Fibroblast of the aortic adventitia (primary cell): ENCODE measurements at regions not wholly inside any gene's neighbourhood (a gene's known extent, or its start where the extent isn't known, plus 50 kb on each side); places are given as distances from the start of the nearest gene placed in this dataset.
"Not testable (repeated sequence)": the region's sequence is repeated elsewhere in the genome, so short reads cannot be mapped to it uniquely, and the experiment has no call there.

Experiments used
- DNase-seq: peaks from one replicate; pipeline ENCODE4 v3.0.0-alpha.2; 2010; ENCODE audit warnings: low read depth
- H3K4me3 ChIP-seq: 2 replicates; pipeline ENCODE4 v1.5.1; 2011; ENCODE audit warnings: low read depth, mild to moderate bottlenecking, control low read depth, low read length, moderate library complexity
- CTCF ChIP-seq: IDR thresholded peaks from 2 replicates; pipeline ENCODE4 v1.5.1; 2011; ENCODE audit warnings: mild to moderate bottlenecking, low read length, control low read depth, inconsistent platforms; ENCODE audit not compliant: insufficient read depth

- H3K4me3 ChIP-seq, result no peak overlapping the region
Observed at GRCh38 chr7:76129366-76129765, 72.3 kb upstream of the SRRM3 start.

GRCh38 chr7:76129836-76130235 lies 71.9 kb upstream of the SRRM3 start:
- H3K4me3 ChIP-seq, result no peak overlapping the region
- no peak for TF ChIP-seq CTCF
- no peak for DNase-seq

More at GRCh38 chr7:76129366-76129765, 72.3 kb upstream of the SRRM3 start:
- no peak for TF ChIP-seq CTCF
- peak; percentile 54 for DNase-seq

GRCh38 chr7:76130661-76131060 lies 71.0 kb upstream of the SRRM3 start:
- peak; percentile 64 for TF ChIP-seq CTCF
- not testable (repeated sequence) for H3K4me3 ChIP-seq
- DNase-seq, result peak; percentile 73

GRCh38 chr7:76131887-76132286 lies 69.8 kb upstream of the SRRM3 start:
- DNase-seq, H3K4me3 ChIP-seq: not testable (repeated sequence)

GRCh38 chr7:76133164-76133775 lies 68.4 kb upstream of the SRRM3 start:
- no peak for TF ChIP-seq CTCF
- no peak overlapping the region for H3K4me3 ChIP-seq
- DNase-seq, result no peak

- no peak for TF ChIP-seq CTCF
- DNase-seq, result no peak
- no peak overlapping the region for H3K4me3 ChIP-seq
Observed at GRCh38 chr7:76133839-76134238, 67.9 kb upstream of the SRRM3 start.

GRCh38 chr7:76135263-76135662 lies 66.4 kb upstream of the SRRM3 start:
- H3K4me3 ChIP-seq, DNase-seq: not testable (repeated sequence)

GRCh38 chr7:76138577-76139313 lies 63.0 kb upstream of the SRRM3 start:
- H3K4me3 ChIP-seq, DNase-seq: not testable (repeated sequence)
